CD14-positive monocyte (primary cell): ENCODE measurements at regions not wholly inside any gene's neighbourhood (a gene's known extent, or its start where the extent isn't known, plus 50 kb on each side); places are given as distances from the start of the nearest gene placed in this dataset.

Source experiments
- DNase-seq, 3 donors: peaks; one replicate each; pipeline ENCODE4 v3.0.0-alpha.2; 2011 to 2022
- H2AFZ ChIP-seq: 2 replicates; pipeline ENCODE4 v1.6.0; 2012; ENCODE audit warnings: mild to moderate bottlenecking, low read depth, low read length, inconsistent platforms; ENCODE audit not compliant: insufficient read depth, poor library complexity, severe bottlenecking
- H3K27ac ChIP-seq, 2 donors: 1 replicate in 1 of 2; 2 replicates in 1 of 2; pipeline ENCODE4 v1.5.1; 2012 to 2013; ENCODE audit warnings: low read length in 2 of 2, control low read depth in 1 of 2, inconsistent platforms in 1 of 2, low read depth in 1 of 2, mild to moderate bottlenecking in 1 of 2
- H3K27me3 ChIP-seq, 2 donors: one replicate each; pipeline versions ENCODE4 v1.6.0 to v1.6.1; 2011 to 2013; ENCODE audit warnings: low read length in 2 of 2; ENCODE audit not compliant: control insufficient read depth in 2 of 2, insufficient read depth in 2 of 2
- H3K36me3 ChIP-seq, 2 donors: replicated peaks in 1 of 2; 1 replicate in 1 of 2; 2 replicates in 1 of 2; pipeline versions ENCODE4 v1.5.1 to v1.6.1; 2012 to 2013; ENCODE audit warnings: low read length in 2 of 2, control low read depth in 1 of 2, inconsistent platforms in 1 of 2, mild to moderate bottlenecking in 1 of 2; ENCODE audit not compliant: insufficient read depth in 2 of 2, control insufficient read depth in 1 of 2
- H3K4me1 ChIP-seq, 2 donors: 1 replicate in 1 of 2; 2 replicates in 1 of 2; pipeline versions ENCODE4 v1.5.1 to v1.6.1; 2012 to 2013; ENCODE audit warnings: low read length in 2 of 2, control low read depth in 1 of 2, inconsistent platforms in 1 of 2, mild to moderate bottlenecking in 1 of 2, moderate library complexity in 1 of 2; ENCODE audit not compliant: insufficient read depth in 2 of 2, control insufficient read depth in 1 of 2
- H3K4me2 ChIP-seq: replicated peaks from 2 replicates; pipeline ENCODE3; 2012; ENCODE audit warnings: low read length, moderate library complexity, mild to moderate bottlenecking; ENCODE audit not compliant: poor library complexity, severe bottlenecking; ENCODE audit errors: extremely low read depth
- H3K4me3 ChIP-seq, 3 experiments: fragments of 200-600 bp in 1 of 3; sonication (generic) in 1 of 3; replicated peaks in 1 of 3; 1 replicate in 2 of 3; 2 replicates in 1 of 3; pipeline ENCODE4 v1.5.1; 2011 to 2013; ENCODE audit warnings: low read length in 3 of 3, mild to moderate bottlenecking in 3 of 3, control low read depth in 2 of 3, low read depth in 2 of 3, inconsistent platforms in 1 of 3, moderate library complexity in 1 of 3
- H3K79me2 ChIP-seq: 2 replicates; pipeline ENCODE4 v1.6.0; 2012; ENCODE audit warnings: mild to moderate bottlenecking, control low read depth, inconsistent platforms, low read length, moderate library complexity; ENCODE audit not compliant: insufficient read depth
- H3K9ac ChIP-seq: 2 replicates; pipeline ENCODE4 v1.6.0; 2017; ENCODE audit warnings: low read length, mild to moderate bottlenecking; ENCODE audit not compliant: insufficient read depth, poor library complexity, severe bottlenecking
- H3K9me3 ChIP-seq, 2 donors: replicated peaks in 1 of 2; 1 replicate in 1 of 2; 2 replicates in 1 of 2; pipeline versions ENCODE4 v1.5.1 to v1.6.1; 2012 to 2013; ENCODE audit warnings: low read length in 2 of 2, control low read depth in 1 of 2; ENCODE audit not compliant: control insufficient read depth in 1 of 2, insufficient read depth in 1 of 2
- H4K20me1 ChIP-seq: 2 replicates; pipeline ENCODE4 v1.6.0; 2012; ENCODE audit warnings: mild to moderate bottlenecking, low read length, control low read depth, moderate library complexity; ENCODE audit not compliant: insufficient read depth
- H3K27ac Mint-ChIP-seq, 7 donors: one replicate each; pipeline ENCODE4 v1.8.0; 2020; ENCODE audit warnings: mild to moderate bottlenecking in 7 of 7, mixed read lengths in 7 of 7, moderate library complexity in 6 of 7, inconsistent platforms in 2 of 7
- H3K27me3 Mint-ChIP-seq, 3 donors: one replicate each; pipeline ENCODE4 v1.8.0; 2021 to 2022; ENCODE audit warnings: low read depth in 3 of 3, mild to moderate bottlenecking in 3 of 3, mixed read lengths in 3 of 3, moderate library complexity in 3 of 3, inconsistent platforms in 1 of 3
- H3K36me3 Mint-ChIP-seq, 2 donors: one replicate each; pipeline ENCODE4 v1.8.0; 2020; ENCODE audit warnings: mixed read lengths in 2 of 2, inconsistent platforms in 1 of 2, mild to moderate bottlenecking in 1 of 2
- H3K4me1 Mint-ChIP-seq: one replicate; pipeline ENCODE4 v1.8.0; 2020; ENCODE audit warnings: mild to moderate bottlenecking, mixed read lengths
- H3K4me3 Mint-ChIP-seq, 2 donors: one replicate each; pipeline ENCODE4 v1.8.0; 2020; ENCODE audit warnings: mild to moderate bottlenecking in 2 of 2, mixed read lengths in 2 of 2, moderate library complexity in 1 of 2
- H3K9me3 Mint-ChIP-seq, 7 donors: one replicate each; pipeline ENCODE4 v1.8.0; 2020 to 2022; ENCODE audit warnings: mixed read lengths in 7 of 7, mild to moderate bottlenecking in 6 of 7, moderate library complexity in 6 of 7, inconsistent platforms in 2 of 7
- WGBS: methylation state at CpG from one replicate; pipeline ENCODE4 v1.1.5; 2013; ENCODE audit warnings: missing lambda C conversion rate; ENCODE audit not compliant: insufficient coverage; 5-methylcytosine and 5-hydroxymethylcytosine counted together
- intact Hi-C, 2 donors: fragments of 100-400 bp; cut with micrococcal nuclease; formaldehyde crosslinking; loops; one replicate each; pipeline versions ENCODE4 v1.15.0 to v1.15.1; 2023
- TF ChIP-seq, protein P1 (sequence below): fragments of 200-600 bp; IDR thresholded peaks from one replicate; pipeline ENCODE4 v1.8.0; 2022; ENCODE audit warnings: antibody characterized with exemption, mild to moderate bottlenecking

GRCh38 chr17:77696721-77697460 is 261.6 kb upstream of the TNRC6C start:
- Mint-ChIP-seq H3K4me1 (peaks cover 5% of the 10 kb centered on the region), H3K27ac (no peak overlapping the region), H3K9me3 (peaks cover 3 to 18% (median 11%) of the 10 kb centered on the region in 7 donors), H3K4me3 (peak overlapping the region in 1 of 2 donors; percentile 64), H3K36me3 (no peaks in the 10 kb centered on the region), H3K27me3 (peaks cover 27 to 58% (median 34%) of the 10 kb centered on the region in 3 donors)
- Histone ChIP-seq H3K9me3 (peaks cover under 1 to 7% of the 10 kb centered on the region in 2 donors), H4K20me1 (no peaks in the 10 kb centered on the region), H3K9ac (no peak overlapping the region), H2AFZ (no peak overlapping the region), H3K27me3 (peaks cover 3 to 30% of the 10 kb centered on the region in 2 donors), H3K27ac (no peak overlapping the region), H3K36me3 (no peaks in the 10 kb centered on the region), H3K79me2 (no peaks in the 10 kb centered on the region), H3K4me1 (no peaks in the 10 kb centered on the region), H3K4me2 (no peak overlapping the region), H3K4me3 (no peak overlapping the region)
- TF ChIP-seq, protein P1, sequence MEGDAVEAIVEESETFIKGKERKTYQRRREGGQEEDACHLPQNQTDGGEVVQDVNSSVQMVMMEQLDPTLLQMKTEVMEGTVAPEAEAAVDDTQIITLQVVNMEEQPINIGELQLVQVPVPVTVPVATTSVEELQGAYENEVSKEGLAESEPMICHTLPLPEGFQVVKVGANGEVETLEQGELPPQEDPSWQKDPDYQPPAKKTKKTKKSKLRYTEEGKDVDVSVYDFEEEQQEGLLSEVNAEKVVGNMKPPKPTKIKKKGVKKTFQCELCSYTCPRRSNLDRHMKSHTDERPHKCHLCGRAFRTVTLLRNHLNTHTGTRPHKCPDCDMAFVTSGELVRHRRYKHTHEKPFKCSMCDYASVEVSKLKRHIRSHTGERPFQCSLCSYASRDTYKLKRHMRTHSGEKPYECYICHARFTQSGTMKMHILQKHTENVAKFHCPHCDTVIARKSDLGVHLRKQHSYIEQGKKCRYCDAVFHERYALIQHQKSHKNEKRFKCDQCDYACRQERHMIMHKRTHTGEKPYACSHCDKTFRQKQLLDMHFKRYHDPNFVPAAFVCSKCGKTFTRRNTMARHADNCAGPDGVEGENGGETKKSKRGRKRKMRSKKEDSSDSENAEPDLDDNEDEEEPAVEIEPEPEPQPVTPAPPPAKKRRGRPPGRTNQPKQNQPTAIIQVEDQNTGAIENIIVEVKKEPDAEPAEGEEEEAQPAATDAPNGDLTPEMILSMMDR: no peak
- 61% methylated on average over 9 of the region's 15 CpGs for WGBS
- no peak for DNase-seq
- intact Hi-C loops: no loop called here

DNA sequence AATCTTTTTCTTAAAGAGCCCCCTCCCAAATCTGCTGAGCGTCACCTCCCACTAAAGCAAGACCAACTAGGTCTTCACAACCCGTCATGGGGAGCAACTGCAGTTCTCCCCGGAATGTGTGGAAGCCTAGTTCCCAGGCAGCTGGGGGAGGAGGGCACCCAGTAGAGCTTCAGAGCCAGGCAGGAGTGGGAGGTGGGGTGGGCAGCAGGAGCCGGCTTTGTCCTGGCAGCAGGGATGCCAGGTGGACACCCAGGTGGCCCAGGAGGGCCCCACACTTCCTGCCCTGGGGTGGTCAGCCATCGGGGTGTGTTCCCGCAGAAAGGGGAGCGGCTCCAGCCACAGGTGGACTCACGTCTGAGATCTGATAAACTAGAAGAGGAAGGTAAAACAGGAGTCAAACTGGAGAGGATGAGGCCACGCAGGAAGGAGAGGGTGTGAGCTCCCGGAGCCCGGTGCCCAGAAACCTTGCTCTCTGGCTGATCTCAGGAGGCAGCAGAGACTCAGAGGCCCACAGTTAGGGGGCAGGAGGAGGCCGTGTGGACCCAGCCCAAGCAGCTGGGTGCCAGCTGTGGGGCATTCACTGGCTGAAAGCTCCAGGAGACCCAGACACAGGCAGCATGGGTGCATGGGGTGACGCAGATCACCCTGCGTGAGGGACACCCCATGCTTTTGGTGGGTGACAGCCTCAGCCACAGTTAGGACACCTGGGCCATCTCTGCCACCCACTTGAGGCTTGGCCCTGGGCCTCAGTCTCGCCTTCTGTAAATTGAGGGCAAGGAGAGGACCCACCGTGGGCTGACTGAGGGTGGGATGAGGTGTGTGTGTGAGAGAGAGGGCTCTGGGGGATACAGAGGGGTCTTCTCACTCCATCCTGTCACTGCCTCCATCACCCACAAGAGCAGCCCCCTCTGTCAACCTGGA is 260.8 kb upstream of the TNRC6C start:
- no peak overlapping the region for H3K4me3 ChIP-seq
- Mint-ChIP-seq H3K9me3 (peaks cover 8 to 26% (median 18%) of the 10 kb centered on the region in 7 donors), H3K27ac (no peak overlapping the region), H3K4me1 (no peaks in the 10 kb centered on the region), H3K27me3 (peaks cover 27 to 59% (median 31%) of the 10 kb centered on the region in 3 donors), H3K4me3 (peak overlapping the region in 1 of 2 donors; percentile 49), H3K36me3 (no peaks in the 10 kb centered on the region)
- H3K79me2 ChIP-seq: no peaks in the 10 kb centered on the region
- H3K27me3 ChIP-seq: peaks cover 3 to 30% of the 10 kb centered on the region in 2 donors
- H4K20me1 ChIP-seq: no peaks in the 10 kb centered on the region
- DNase-seq: no peak
- H3K4me1 ChIP-seq: no peaks in the 10 kb centered on the region
- no peak overlapping the region for H3K9ac ChIP-seq
- no peak overlapping the region for H2AFZ ChIP-seq
- intact Hi-C loops: no loop called here
- peaks cover 7 to 15% of the 10 kb centered on the region in 2 donors for H3K9me3 ChIP-seq
- no peak overlapping the region for H3K27ac ChIP-seq
- no peak overlapping the region for H3K4me2 ChIP-seq
- H3K36me3 ChIP-seq: no peaks in the 10 kb centered on the region
- TF ChIP-seq, protein P1: no peak
- 28% methylated on average over 10 of the region's 16 CpGs for WGBS
